Dermis microvascular lymphatic vessel endothelial cell (primary cell): ENCODE measurements at regions not wholly inside any gene's neighbourhood (a gene's known extent, or its start where the extent isn't known, plus 50 kb on each side); places are given as distances from the start of the nearest gene placed in this dataset.

Source experiments
- DNase-seq, 2 donors: peaks; one replicate each; pipeline versions ENCODE4 v3.0.0 to v3.0.0-alpha.2; 2010; ENCODE audit warnings: low read depth in 2 of 2

GRCh38 chr10:131771634-131772358 lies 129.0 kb upstream of the PPP2R2D start:
- DNase-seq = no peak

GRCh38 chr10:131772441-131772840 lies 128.4 kb upstream of the PPP2R2D start:
- no peak for DNase-seq

DNA sequence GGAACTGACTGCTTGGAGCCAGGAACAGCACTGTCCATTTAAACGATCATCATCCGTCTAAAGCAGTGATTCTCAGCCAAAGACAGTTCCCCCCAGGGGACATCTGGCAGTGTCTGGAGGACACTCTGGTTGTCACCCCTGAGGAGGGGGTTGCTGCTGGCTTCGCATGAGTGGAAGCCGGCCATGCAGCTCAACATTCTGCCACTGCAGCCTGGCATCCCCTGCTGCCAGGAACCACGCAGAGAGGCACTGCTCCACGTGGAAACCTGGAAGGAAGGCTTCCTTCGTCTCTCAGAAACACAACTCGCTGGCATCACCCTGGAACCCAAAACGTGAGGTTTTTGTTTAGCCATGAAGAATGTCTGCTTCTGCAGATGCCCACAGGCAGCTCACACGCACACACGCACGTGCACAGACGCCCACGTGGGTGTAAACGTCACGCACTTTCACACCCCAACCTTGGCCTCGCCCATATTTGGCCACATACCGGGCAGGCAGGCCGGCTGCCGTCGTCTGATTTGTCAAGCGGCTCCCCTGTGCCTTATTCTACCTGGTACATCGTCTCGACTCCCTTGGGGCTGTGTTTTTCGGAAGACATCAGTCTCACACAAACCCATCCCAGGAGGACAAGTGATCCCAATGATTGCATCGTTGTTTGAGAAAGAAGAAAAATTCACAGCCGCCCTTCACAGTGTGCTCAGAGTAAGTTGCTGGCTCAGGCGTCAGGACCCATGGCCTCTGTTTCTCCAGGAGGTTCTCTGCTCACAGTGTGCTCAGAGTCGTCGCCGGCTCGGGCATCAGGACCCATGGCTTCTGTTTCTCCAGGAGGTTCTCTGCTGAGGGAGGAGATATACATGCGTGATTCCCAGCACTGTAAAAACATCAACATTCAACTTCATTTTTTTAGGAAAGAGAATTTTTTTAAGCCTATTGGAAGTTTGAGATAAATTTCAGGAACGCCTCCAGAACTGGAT lies 127.2 kb upstream of the PPP2R2D start:
- DNase-seq = no peak

GRCh38 chr10:131774681-131775085 lies 126.1 kb upstream of the PPP2R2D start:
- no peak for DNase-seq

DNA sequence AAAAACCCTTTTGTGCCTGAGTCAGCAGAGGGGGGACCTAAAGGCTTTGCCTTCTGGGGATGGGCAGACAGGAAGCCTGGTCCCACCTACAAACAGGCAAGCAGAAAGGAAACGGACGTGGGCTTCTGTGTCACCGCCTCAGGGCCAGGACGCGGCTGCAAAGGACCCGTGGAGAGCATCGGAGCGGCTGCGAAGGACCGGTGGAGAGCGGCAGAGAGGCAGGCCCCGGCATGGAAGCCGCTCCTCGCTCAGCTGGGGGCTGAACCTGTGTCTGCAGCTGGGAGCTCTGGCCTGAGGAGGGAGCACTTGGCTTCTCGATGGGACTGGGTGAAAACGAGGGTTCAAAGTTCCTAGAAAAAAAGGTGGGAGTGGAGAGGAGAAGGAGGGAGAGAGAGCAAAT lies 125.4 kb upstream of the PPP2R2D start:
- no peak for DNase-seq

GRCh38 chr10:131775833-131776232 lies 125.0 kb upstream of the PPP2R2D start:
- no peak for DNase-seq

DNA sequence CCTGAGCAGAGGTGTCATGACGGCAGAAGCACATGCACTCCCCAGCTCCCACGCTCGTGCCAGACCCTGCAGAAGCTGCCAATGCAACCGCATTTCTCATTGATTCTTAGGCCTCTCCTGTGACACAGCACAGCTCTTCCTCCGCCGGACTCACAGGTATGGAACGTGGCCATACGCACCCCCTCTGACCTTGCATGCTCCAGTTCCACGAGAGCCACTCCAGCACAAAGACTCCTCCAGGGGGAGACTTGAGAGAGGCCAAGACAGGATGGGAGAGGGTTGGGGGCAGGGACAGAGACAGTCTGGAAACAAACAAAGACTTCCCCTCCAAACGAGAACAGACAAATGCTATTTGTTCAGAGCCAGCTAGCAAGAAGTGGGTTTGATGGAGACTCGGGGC lies 124.3 kb upstream of the PPP2R2D start:
- no peak for DNase-seq

DNA sequence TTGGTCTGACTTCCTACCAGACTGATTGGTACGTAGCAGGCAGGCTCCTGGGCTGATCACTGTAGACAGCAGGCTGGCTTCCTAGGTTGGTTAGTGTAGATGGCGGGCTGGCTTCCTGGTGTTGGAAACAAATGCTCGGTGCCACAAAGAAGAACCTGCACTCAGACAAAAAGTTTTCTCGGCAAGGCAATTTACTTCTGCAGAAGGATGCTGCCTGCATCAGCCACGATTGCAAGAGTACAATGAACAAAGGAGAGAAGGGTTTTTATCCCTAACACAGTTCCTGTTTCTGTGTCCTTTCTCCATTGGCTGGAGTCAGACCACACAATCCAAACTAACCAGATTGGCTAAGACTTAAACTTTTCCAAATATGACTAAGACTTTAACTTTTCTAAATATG lies 123.6 kb upstream of the PPP2R2D start:
- no peak for DNase-seq

DNA sequence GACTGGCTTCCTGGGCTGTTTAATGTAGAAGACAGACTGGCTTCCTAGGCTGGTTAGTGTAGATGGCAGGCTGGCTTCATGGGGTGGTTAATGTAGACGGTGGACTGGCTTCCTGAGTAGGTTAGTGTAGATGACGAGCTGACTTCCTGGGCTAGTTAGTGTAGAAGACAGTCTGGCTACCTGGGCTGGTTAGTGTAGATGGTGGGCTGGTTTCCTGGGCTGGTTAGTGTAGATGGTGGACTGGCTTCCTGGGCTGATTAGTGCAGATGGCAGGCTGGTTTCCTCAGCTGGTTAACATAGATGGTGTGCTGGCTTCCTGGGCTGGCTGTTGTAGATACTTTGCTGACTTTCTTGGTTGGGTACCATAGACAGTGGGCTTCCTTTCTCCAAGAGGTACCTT lies 122.9 kb upstream of the PPP2R2D start:
- DNase-seq = no peak

DNA sequence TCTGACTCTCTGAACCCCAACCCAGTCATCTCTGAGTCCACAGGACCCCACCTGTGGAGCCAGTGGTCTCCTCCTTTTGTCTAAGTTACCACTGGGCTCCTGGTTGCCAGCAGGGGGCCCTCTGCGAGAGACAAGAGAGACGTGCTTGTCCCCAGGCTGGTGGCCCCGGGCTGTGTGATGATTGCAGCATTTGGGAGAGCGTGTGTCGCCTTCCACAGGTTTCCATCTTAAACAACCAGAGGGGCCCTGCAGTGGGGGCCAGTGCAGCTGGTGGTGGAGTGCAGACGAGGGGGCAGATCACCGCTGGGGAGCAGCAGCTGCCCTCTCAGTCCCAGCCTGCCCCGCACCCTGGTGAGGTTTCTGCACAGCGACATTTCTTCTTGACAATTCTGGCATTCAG lies 122.4 kb upstream of the PPP2R2D start:
- no peak for DNase-seq

GRCh38 chr10:131778842-131779241 lies 122.0 kb upstream of the PPP2R2D start:
- DNase-seq = no peak

GRCh38 chr10:131779661-131780394 lies 121.0 kb upstream of the PPP2R2D start:
- no peak for DNase-seq

- DNase-seq = no peak
These were observed 119.7 kb upstream of the PPP2R2D start for GRCh38 chr10:131781076-131781475.

- no peak for DNase-seq
These were observed 119.0 kb upstream of the PPP2R2D start for GRCh38 chr10:131781791-131782190.

DNA sequence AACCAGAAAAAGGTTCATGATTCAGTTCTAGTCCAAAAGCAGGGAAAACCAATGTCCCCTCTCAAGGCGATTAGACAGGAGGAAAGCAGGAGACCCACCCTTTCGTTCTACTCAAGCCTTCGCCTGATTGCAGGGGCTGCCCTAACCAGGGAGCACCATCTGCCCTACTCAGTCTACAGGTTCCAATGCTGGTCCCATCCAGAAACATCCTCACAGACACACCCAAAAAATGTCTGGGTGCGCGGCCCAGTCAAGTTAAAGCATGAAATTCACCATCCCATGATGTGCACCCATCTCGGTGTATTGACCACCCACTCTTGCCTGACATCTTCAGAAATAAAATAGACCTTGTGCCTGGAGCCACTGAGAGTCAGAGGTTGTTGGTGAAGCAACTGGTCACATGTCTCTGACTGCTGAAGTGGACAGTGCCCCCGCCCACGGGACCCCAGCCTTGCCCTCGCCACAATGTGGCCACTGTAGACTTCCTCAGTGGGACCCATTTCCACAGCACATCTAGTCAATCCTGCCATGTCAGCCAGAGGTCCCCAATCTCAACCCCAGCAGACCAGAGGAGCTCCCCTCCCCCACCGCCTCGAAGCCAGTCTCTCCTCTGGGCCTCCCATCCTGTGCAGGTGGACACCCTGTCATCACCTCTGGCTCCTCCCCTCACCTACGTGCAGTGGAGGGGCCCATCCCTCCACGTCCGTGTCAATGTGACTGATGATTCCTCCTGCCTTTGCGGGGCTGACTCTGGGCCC lies 116.3 kb upstream of the PPP2R2D start:
- DNase-seq = no peak

- no peak for DNase-seq
These were observed 115.7 kb upstream of the PPP2R2D start for GRCh38 chr10:131785121-131785460.

GRCh38 chr10:131786756-131787605 lies 113.8 kb upstream of the PPP2R2D start:
- DNase-seq = peak; percentile 28 to 40

DNA sequence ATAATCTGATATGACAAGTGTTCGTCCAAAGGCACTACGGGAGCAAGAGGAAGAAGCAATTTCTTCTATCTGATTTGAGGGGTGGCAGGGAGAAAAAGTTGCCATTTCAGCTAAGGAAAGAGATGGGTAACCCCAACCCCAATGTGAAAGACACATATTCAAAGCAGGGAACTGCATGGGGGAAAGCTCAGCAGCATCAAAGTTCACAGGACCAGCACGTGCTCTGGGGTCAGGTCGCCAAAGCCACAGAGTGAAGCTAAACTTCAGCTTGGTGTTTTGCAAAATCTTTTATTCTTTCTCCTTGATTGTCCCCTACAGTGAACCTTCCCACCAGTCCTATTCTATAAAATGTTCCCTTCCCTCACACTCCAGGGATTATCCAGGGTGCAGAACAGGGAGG lies 112.8 kb upstream of the PPP2R2D start:
- no peak for DNase-seq

DNA sequence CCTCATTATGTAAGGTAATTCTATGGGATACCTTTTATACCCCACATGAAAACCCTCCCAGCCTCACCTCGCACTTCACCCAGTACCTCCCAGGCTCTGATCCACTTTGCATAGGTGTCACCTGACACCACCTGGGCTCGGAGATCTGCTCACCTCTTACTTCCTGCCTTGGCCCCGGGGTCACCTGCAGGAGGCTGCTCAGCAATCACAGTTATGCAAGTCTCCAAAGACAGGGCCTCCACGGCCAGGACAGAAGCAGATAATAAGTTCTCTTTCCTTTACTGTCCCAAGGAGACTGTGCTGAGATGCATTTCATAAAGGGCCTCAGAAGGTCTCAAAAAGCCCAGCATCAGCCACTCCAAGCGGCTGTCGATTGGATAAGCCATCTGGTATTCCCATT lies 112.4 kb upstream of the PPP2R2D start:
- no peak for DNase-seq

GRCh38 chr10:131789516-131789915 lies 111.3 kb upstream of the PPP2R2D start:
- no peak for DNase-seq

GRCh38 chr10:131790021-131790420 lies 110.8 kb upstream of the PPP2R2D start:
- DNase-seq = no peak
